MCF 10A (cell line): ENCODE measurements at regions not wholly inside any gene's neighbourhood (a gene's known extent, or its start where the extent isn't known, plus 50 kb on each side); places are given as distances from the start of the nearest gene placed in this dataset.

ENCODE experiments used
- BruUV-seq: library from RNA; stranded (reverse); fragments of 400-500 nt; replicated peaks from 2 replicates; lab custom pipeline; 2021; lab: Mats Ljungman, UMichigan
- CTCF ChIA-PET: fragments of 300-600 bp; sonication (Branson Sonifier 250); formaldehyde crosslinking; extraction: SDS; loops from one replicate; lab custom pipeline; 2021; ENCODE audit warnings: antibody characterized with exemption, inconsistent platforms; lab: Yijun Ruan, JAX
- POLR2A ChIA-PET: fragments of 300-600, 350-650 bp; sonication (Branson Sonifier 250); formaldehyde crosslinking; extraction: SDS; loops from one replicate; lab custom pipeline; 2020; ENCODE audit warnings: antibody characterized with exemption, inconsistent platforms; lab: Yijun Ruan, JAX
- DNase-seq: peaks from one replicate; pipeline ENCODE4 v3.0.0-alpha.2; 2018; ENCODE audit not compliant: unreplicated experiment
- H3K27ac Mint-ChIP-seq: one replicate; pipeline ENCODE4 v1.8.0; 2022; ENCODE audit warnings: mild to moderate bottlenecking, low read depth, mixed read lengths; ENCODE audit not compliant: unreplicated experiment
- H3K27me3 Mint-ChIP-seq: one replicate; pipeline ENCODE4 v1.8.0; 2022; ENCODE audit warnings: mixed read lengths; ENCODE audit not compliant: insufficient read depth, unreplicated experiment
- H3K36me3 Mint-ChIP-seq: one replicate; pipeline ENCODE4 v1.8.0; 2022; ENCODE audit warnings: mild to moderate bottlenecking, moderate library complexity, mixed read lengths; ENCODE audit not compliant: insufficient read depth, unreplicated experiment
- H3K4me1 Mint-ChIP-seq: one replicate; pipeline ENCODE4 v1.8.0; 2022; ENCODE audit warnings: mixed read lengths; ENCODE audit not compliant: insufficient read depth, unreplicated experiment
- H3K4me3 Mint-ChIP-seq: one replicate; pipeline ENCODE4 v1.8.0; 2022; ENCODE audit warnings: mild to moderate bottlenecking, moderate library complexity, mixed read lengths; ENCODE audit not compliant: unreplicated experiment
- H3K9me3 Mint-ChIP-seq: one replicate; pipeline ENCODE4 v1.8.0; 2022; ENCODE audit warnings: mixed read lengths; ENCODE audit not compliant: unreplicated experiment
- intact Hi-C: fragments of 100-400 bp; cut with micrococcal nuclease; formaldehyde crosslinking; loops from 2 replicates; pipeline ENCODE4 v1.14.1; 2022
- TF ChIP-seq, protein P1 (sequence below): fragments of 200-600 bp; IDR thresholded peaks from one replicate; pipeline ENCODE4 v1.8.0; 2022; ENCODE audit warnings: antibody characterized with exemption, mild to moderate bottlenecking; ENCODE audit not compliant: unreplicated experiment

DNA sequence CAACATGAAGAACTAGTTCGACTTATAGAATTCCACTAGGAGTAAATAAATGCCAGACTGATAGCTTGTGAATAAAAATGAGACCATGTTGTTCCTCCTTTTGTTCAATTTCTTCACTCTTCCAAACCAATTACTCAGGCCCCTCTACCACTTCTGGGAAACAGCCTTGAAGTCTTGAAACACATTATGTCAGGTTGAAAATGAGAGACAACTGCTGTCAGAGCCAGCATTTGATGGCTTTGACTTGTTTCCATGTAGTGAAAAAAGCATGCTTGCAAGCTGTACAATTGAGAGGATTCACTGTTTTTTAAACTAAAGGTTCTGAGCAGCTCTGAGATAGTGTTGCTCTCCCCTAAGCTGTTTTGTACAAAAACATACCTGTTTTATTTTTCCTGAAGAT, 337.1 kb upstream of the SGCD start:
- TF ChIP-seq, protein P1, sequence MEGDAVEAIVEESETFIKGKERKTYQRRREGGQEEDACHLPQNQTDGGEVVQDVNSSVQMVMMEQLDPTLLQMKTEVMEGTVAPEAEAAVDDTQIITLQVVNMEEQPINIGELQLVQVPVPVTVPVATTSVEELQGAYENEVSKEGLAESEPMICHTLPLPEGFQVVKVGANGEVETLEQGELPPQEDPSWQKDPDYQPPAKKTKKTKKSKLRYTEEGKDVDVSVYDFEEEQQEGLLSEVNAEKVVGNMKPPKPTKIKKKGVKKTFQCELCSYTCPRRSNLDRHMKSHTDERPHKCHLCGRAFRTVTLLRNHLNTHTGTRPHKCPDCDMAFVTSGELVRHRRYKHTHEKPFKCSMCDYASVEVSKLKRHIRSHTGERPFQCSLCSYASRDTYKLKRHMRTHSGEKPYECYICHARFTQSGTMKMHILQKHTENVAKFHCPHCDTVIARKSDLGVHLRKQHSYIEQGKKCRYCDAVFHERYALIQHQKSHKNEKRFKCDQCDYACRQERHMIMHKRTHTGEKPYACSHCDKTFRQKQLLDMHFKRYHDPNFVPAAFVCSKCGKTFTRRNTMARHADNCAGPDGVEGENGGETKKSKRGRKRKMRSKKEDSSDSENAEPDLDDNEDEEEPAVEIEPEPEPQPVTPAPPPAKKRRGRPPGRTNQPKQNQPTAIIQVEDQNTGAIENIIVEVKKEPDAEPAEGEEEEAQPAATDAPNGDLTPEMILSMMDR, result no peak
- BruUV-seq, result no TSS peak
- ChIA-PET CTCF (interaction anchor here (0.6 kb wide), 2 partner anchors 36 to 41 kb away, joined by 3 to 5 read pairs; no protein-coding TSS in a partner anchor), POLR2A (interaction anchor here (0.7 kb wide), 1 partner anchor 1167 kb away, joined by 3 read pairs; no protein-coding TSS in a partner anchor)
- Mint-ChIP-seq H3K27ac (no peak overlapping the region), H3K9me3 (no peaks in the 10 kb centered on the region), H3K27me3 (no peaks in the 10 kb centered on the region), H3K36me3 (no peaks in the 10 kb centered on the region), H3K4me1 (peaks cover 6% of the 10 kb centered on the region), H3K4me3 (no peak overlapping the region)
- no peak for DNase-seq
- intact Hi-C loops, result no loop called here

DNA sequence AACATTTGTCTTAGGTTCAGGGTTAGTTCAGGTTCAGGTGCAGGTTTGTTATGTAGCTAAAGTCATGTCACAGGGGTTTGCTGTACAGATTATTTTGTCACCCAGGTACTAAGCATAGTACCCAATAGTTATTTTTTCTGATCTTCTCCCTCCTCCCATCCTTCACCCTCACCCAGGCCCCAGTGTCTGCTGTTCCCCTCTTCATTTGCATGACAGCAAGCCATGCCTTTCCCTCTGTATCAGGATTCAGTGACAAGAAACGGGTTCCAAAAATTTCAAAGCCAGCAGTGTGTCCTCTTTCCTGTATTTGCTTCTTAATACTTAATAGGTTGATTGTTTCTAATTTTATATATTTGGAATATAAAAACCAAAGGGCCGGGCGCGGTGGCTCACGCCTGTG, 330.8 kb upstream of the SGCD start:
- no peak overlapping the region for H3K27ac Mint-ChIP-seq
- no peak for DNase-seq
- TF ChIP-seq, protein P1, result no peak
- ChIA-PET POLR2A (interaction anchor here (0.7 kb wide), 1 partner anchor 38 kb away, joined by 3 read pairs; no protein-coding TSS in a partner anchor), CTCF (no interaction called here)
- H3K27me3 Mint-ChIP-seq, result no peaks in the 10 kb centered on the region
- peaks cover 15% of the 10 kb centered on the region for H3K4me1 Mint-ChIP-seq
- intact Hi-C loops, result no loop called here
- no peak overlapping the region for H3K4me3 Mint-ChIP-seq
- no peaks in the 10 kb centered on the region for H3K36me3 Mint-ChIP-seq
- no TSS peak for BruUV-seq
- no peaks in the 10 kb centered on the region for H3K9me3 Mint-ChIP-seq

DNA sequence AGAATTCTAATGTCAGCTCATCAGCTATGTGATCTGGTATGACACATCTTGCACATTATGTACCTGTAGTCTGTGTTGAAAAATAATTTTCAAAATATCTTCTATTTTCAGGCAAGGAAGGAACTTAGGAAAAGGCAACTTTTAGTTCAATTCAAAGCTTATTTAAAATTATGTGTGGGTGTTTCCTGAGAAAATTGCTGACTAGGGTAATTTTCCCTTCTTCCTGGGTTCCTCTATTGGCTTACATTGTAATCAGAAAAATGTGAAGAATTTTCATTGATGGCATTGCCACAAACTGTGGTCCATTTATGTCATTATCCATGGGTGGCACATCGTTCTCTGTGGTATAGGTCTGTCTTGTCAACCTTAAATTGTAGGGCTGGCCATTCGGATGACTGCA, 328.7 kb upstream of the SGCD start:
- no peak overlapping the region for H3K4me3 Mint-ChIP-seq
- intact Hi-C loops, result no loop called here
- DNase-seq, result no peak
- BruUV-seq, result no TSS peak
- ChIA-PET CTCF (interaction anchor here (0.6 to 0.7 kb wide), 2 partner anchors 55 to 477 kb away, joined by 3 read pairs; no protein-coding TSS in a partner anchor), POLR2A (no interaction called here)
- TF ChIP-seq, protein P1, result no peak
- H3K36me3 Mint-ChIP-seq, result no peaks in the 10 kb centered on the region
- no peaks in the 10 kb centered on the region for H3K27me3 Mint-ChIP-seq
- H3K27ac Mint-ChIP-seq, result no peak overlapping the region
- no peaks in the 10 kb centered on the region for H3K9me3 Mint-ChIP-seq
- H3K4me1 Mint-ChIP-seq, result peaks cover 21% of the 10 kb centered on the region

DNA sequence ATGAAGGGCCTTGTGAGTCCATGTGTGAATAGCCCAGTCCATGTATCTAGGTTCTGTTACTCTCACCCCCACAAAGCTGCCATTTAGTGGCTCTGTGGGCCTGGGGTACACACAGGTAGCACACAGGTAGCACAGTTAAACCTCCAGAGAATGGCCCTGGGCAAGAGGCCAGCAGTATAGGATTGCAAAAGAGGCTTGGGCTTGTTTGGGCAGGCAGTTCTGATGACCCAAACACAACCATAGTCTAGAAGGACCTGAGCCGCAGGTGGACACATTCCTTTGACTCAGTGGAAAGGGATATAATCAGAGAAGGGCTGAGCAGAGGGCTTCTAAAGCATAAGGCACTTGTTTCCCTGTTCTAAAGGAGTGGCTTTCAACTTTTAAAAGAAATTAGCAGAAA, 326.8 kb upstream of the SGCD start:
- ChIA-PET POLR2A (interaction anchor here (0.6 kb wide), 1 partner anchor 712 kb away, joined by 3 read pairs; no protein-coding TSS in a partner anchor), CTCF (interaction anchor here (1.5 kb wide), 1 partner anchor 56 kb away, joined by 4 read pairs; no protein-coding TSS in a partner anchor)
- no peaks in the 10 kb centered on the region for H3K9me3 Mint-ChIP-seq
- no TSS peak for BruUV-seq
- H3K27ac Mint-ChIP-seq, result no peak overlapping the region
- TF ChIP-seq, protein P1, result no peak
- H3K4me3 Mint-ChIP-seq, result no peak overlapping the region
- intact Hi-C loops, result no loop called here
- peak; percentile 25 for DNase-seq
- peaks cover 21% of the 10 kb centered on the region for H3K4me1 Mint-ChIP-seq
- H3K27me3 Mint-ChIP-seq, result no peaks in the 10 kb centered on the region
- H3K36me3 Mint-ChIP-seq, result no peaks in the 10 kb centered on the region
